ENCODE measurements at regions not wholly inside any gene's neighbourhood (a gene's known extent, or its start where the extent isn't known, plus 50 kb on each side); places are given as distances from the start of the nearest gene placed in this dataset.

DNA sequence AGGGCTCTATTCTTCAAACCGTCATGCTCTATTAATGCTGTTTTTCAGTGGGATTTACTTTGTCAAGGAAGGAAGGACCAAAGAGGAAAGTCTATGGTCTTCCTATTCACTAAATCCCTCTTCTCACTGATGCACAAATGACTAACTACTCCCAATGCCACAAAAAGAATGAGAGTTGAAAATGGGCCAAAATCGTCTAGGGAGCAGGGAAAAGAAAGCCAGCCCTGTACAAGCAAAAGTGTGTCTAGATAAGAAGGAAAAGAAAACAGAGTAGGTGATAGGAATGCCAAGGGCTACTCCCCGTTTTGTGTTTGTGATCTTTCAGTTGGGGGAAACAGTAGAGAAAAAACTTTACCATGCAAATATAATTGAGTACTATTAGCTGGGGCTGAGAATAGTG, 97.2 kb upstream of the TMCO5A start:
- TF ChIP-seq REST (IDR thresholded peaks at IDR 0.05; ENCODE audit: insufficient read depth in 1 of 2, low read depth in 2 of 2, low read length in 1 of 2) (no peak), TCF7L2 (IDR thresholded peaks at IDR 0.05; ENCODE audit: low read depth, low read length) (no peak), SIN3A (IDR thresholded peaks at IDR 0.05; ENCODE audit: borderline replicate concordance, insufficient read depth, low read depth, low read length) (no peak), POLR2AphosphoS5 (IDR thresholded peaks at IDR 0.05; ENCODE audit: low read depth, low read length) (no peak)
- TF ChIP-seq, protein P1, sequence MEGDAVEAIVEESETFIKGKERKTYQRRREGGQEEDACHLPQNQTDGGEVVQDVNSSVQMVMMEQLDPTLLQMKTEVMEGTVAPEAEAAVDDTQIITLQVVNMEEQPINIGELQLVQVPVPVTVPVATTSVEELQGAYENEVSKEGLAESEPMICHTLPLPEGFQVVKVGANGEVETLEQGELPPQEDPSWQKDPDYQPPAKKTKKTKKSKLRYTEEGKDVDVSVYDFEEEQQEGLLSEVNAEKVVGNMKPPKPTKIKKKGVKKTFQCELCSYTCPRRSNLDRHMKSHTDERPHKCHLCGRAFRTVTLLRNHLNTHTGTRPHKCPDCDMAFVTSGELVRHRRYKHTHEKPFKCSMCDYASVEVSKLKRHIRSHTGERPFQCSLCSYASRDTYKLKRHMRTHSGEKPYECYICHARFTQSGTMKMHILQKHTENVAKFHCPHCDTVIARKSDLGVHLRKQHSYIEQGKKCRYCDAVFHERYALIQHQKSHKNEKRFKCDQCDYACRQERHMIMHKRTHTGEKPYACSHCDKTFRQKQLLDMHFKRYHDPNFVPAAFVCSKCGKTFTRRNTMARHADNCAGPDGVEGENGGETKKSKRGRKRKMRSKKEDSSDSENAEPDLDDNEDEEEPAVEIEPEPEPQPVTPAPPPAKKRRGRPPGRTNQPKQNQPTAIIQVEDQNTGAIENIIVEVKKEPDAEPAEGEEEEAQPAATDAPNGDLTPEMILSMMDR (IDR thresholded peaks at IDR 0.05), result no peak
- Histone ChIP-seq H3K4me3 (ENCODE audit: low read depth in 2 of 2, low read length in 2 of 2) (no peak overlapping the region), H3K27ac (ENCODE audit: low read length) (no peak overlapping the region), H3K36me3 (ENCODE audit: control insufficient read depth, insufficient read depth, low read length) (no peaks in the 10 kb centered on the region), H3K27me3 (ENCODE audit: control insufficient read depth, insufficient read depth, low read length) (no peaks in the 10 kb centered on the region), H3K4me1 (ENCODE audit: control insufficient read depth, insufficient read depth, low read length) (no peaks in the 10 kb centered on the region), H3K9me3 (ENCODE audit: control insufficient read depth, insufficient read depth, low read depth, low read length) (no peaks in the 10 kb centered on the region)
- POLR2A ChIA-PET, result no interaction called here
- no TSS peak for BruUV-seq (replicated peaks)
- intact Hi-C loops (cut with micrococcal nuclease; ENCODE audit: unreplicated experiment) (no loop called here), in situ Hi-C loops (cut with HindIII; ENCODE audit: low pct_unique_long_range_greater_than_20kb, low sequenced_read_pairs) (no loop called here)
- CTCF ChIA-PET, result no interaction called here
- ATAC-seq, result no peak
- DNase-seq (ENCODE audit: low read depth, low spot score), result no peak

- no peak overlapping the region for H3K4me3 ChIP-seq (ENCODE audit: low read depth in 2 of 2, low read length in 2 of 2)
- no peaks in the 10 kb centered on the region for H3K4me1 ChIP-seq (ENCODE audit: control insufficient read depth, insufficient read depth, low read length)
- ChIA-PET CTCF (no interaction called here), POLR2A (no interaction called here)
- ATAC-seq (no peak), DNase-seq (ENCODE audit: low read depth, low spot score) (no peak)
- H3K27ac ChIP-seq (ENCODE audit: low read length), result no peak overlapping the region
- TF ChIP-seq, protein P1 (IDR thresholded peaks at IDR 0.05), result no peak
- TF ChIP-seq SIN3A (IDR thresholded peaks at IDR 0.05; ENCODE audit: borderline replicate concordance, insufficient read depth, low read depth, low read length), result no peak
- no peaks in the 10 kb centered on the region for H3K36me3 ChIP-seq (ENCODE audit: control insufficient read depth, insufficient read depth, low read length)
- BruUV-seq (replicated peaks), result no TSS peak
- no peaks in the 10 kb centered on the region for H3K9me3 ChIP-seq (ENCODE audit: control insufficient read depth, insufficient read depth, low read depth, low read length)
- in situ Hi-C loops (cut with HindIII; ENCODE audit: low pct_unique_long_range_greater_than_20kb, low sequenced_read_pairs) (no loop called here), intact Hi-C loops (cut with micrococcal nuclease; ENCODE audit: unreplicated experiment) (no loop called here)
- H3K27me3 ChIP-seq (ENCODE audit: control insufficient read depth, insufficient read depth, low read length), result no peaks in the 10 kb centered on the region
These were observed 86.7 kb upstream of the TMCO5A start for GRCh38 chr15:37847776-37848175.

DNA sequence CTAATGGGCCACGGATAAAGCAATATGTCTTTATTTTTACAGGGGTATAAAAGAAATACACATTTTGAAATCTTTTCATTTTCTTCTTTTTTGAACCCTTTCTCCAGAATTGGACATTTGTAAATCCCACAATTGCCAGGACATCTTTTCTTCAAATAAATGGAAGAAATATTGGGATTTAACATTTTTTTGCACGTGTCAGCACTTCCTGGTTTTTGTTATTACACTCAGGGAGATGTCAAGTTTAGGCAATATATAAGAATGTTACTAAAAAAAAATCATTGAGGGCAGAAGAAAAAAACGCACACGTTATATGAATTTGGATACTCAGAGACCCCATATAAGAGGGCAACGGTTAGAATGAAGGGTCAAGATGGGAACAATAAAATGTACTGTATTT, 78.3 kb upstream of the TMCO5A start:
- ChIA-PET POLR2A (no interaction called here), CTCF (no interaction called here)
- no peaks in the 10 kb centered on the region; the same call in 1 of the 2 replicates for H3K9me3 ChIP-seq (ENCODE audit: control insufficient read depth, insufficient read depth, low read depth, low read length)
- DNase-seq (ENCODE audit: low read depth, low spot score), result no peak
- in situ Hi-C loops (cut with HindIII; ENCODE audit: low pct_unique_long_range_greater_than_20kb, low sequenced_read_pairs), result no loop called here
- ATAC-seq, result no peak
- H3K4me1 ChIP-seq (ENCODE audit: control insufficient read depth, insufficient read depth, low read length), result no peaks in the 10 kb centered on the region
- intact Hi-C loops (cut with micrococcal nuclease; ENCODE audit: unreplicated experiment), result no loop called here
- no peak overlapping the region for H3K4me3 ChIP-seq (ENCODE audit: low read depth in 2 of 2, low read length in 2 of 2)
- no peaks in the 10 kb centered on the region for H3K36me3 ChIP-seq (ENCODE audit: control insufficient read depth, insufficient read depth, low read length)
- TF ChIP-seq REST (IDR thresholded peaks at IDR 0.05; ENCODE audit: insufficient read depth in 1 of 2, low read depth in 2 of 2, low read length in 1 of 2) (no peak), SIN3A (IDR thresholded peaks at IDR 0.05; ENCODE audit: borderline replicate concordance, insufficient read depth, low read depth, low read length) (no peak), TCF7L2 (IDR thresholded peaks at IDR 0.05; ENCODE audit: low read depth, low read length) (no peak)
- TF ChIP-seq, protein P1 (IDR thresholded peaks at IDR 0.05), result no peak
- BruUV-seq (replicated peaks), result no TSS peak
- H3K27ac ChIP-seq (ENCODE audit: low read length), result no peak overlapping the region
- no peaks in the 10 kb centered on the region for H3K27me3 ChIP-seq (ENCODE audit: control insufficient read depth, insufficient read depth, low read length)

Measured in Panc1 (cell line).